Naive thymus-derived CD4-positive, alpha-beta T cell (primary cell): ENCODE measurements at regions not wholly inside any gene's neighbourhood (a gene's known extent, or its start where the extent isn't known, plus 50 kb on each side); places are given as distances from the start of the nearest gene placed in this dataset.

Experiments used
- ATAC-seq: fragments of 150-1000 bp; cut with Tn5 transposase; 2 replicates; pipeline ENCODE4 v1.10.0; 2021; ENCODE audit warnings: mild to moderate bottlenecking, moderate library complexity
- CTCF ChIA-PET: fragments of 350-600 bp; sonication (Branson Sonifier 250); formaldehyde crosslinking; loops from one replicate; lab custom pipeline; 2021; ENCODE audit warnings: antibody characterized with exemption; lab: Charles Lee
- POLR2A ChIA-PET: fragments of 350-600 bp; sonication (Branson Sonifier 250); formaldehyde crosslinking; loops from one replicate; lab custom pipeline; 2021; ENCODE audit warnings: antibody characterized with exemption, inconsistent platforms; lab: Charles Lee
- DNase-seq, 9 donors: peaks; one replicate each; pipeline versions ENCODE4 v3.0.0 to v3.0.0-alpha.2; 2020 to 2022; ENCODE audit warnings: mixed read lengths in 1 of 9
- H3K27ac ChIP-seq: one replicate; pipeline ENCODE4 v1.7.0; 2013; ENCODE audit warnings: mild to moderate bottlenecking, low read depth, low read length, moderate library complexity
- H3K27me3 ChIP-seq, 2 donors: one replicate each; pipeline ENCODE4 v1.7.0; 2013; ENCODE audit warnings: low read length in 2 of 2, mild to moderate bottlenecking in 2 of 2, moderate library complexity in 2 of 2; ENCODE audit not compliant: control insufficient read depth in 2 of 2, insufficient read depth in 2 of 2
- H3K36me3 ChIP-seq, 3 experiments: 1 replicate in 2 of 3; 2 replicates in 1 of 3; pipeline ENCODE4 v1.7.0; 2013; ENCODE audit warnings: low read length in 3 of 3, mild to moderate bottlenecking in 3 of 3, moderate library complexity in 1 of 3; ENCODE audit not compliant: insufficient read depth in 3 of 3, control insufficient read depth in 2 of 3
- H3K4me1 ChIP-seq, 2 donors: one replicate each; pipeline ENCODE4 v1.7.0; 2013; ENCODE audit warnings: low read length in 2 of 2, mild to moderate bottlenecking in 2 of 2, moderate library complexity in 1 of 2; ENCODE audit not compliant: control insufficient read depth in 2 of 2, insufficient read depth in 2 of 2
- H3K4me3 ChIP-seq: 2 replicates; pipeline ENCODE4 v1.7.0; 2013; ENCODE audit warnings: mild to moderate bottlenecking, low read length
- H3K9me3 ChIP-seq, 3 experiments: 1 replicate in 2 of 3; 2 replicates in 1 of 3; pipeline ENCODE4 v1.7.0; 2013; ENCODE audit warnings: low read length in 3 of 3; ENCODE audit not compliant: control insufficient read depth in 2 of 3
- H3K27ac Mint-ChIP-seq, 9 donors: one replicate each; pipeline ENCODE4 v1.8.0; 2020 to 2022; ENCODE audit warnings: mixed read lengths in 9 of 9, mild to moderate bottlenecking in 8 of 9, moderate library complexity in 5 of 9, inconsistent platforms in 2 of 9
- H3K27me3 Mint-ChIP-seq, 5 donors: one replicate each; pipeline ENCODE4 v1.8.0; 2021 to 2022; ENCODE audit warnings: mixed read lengths in 5 of 5, mild to moderate bottlenecking in 1 of 5
- H3K36me3 Mint-ChIP-seq, 5 donors: one replicate each; pipeline ENCODE4 v1.8.0; 2020 to 2022; ENCODE audit warnings: mixed read lengths in 5 of 5, mild to moderate bottlenecking in 3 of 5, inconsistent platforms in 1 of 5
- H3K4me1 Mint-ChIP-seq, 7 donors: one replicate each; pipeline ENCODE4 v1.8.0; 2020 to 2022; ENCODE audit warnings: mixed read lengths in 7 of 7, mild to moderate bottlenecking in 3 of 7, inconsistent platforms in 1 of 7
- H3K4me3 Mint-ChIP-seq, 10 donors: one replicate each; pipeline ENCODE4 v1.8.0; 2020 to 2022; ENCODE audit warnings: mild to moderate bottlenecking in 10 of 10, mixed read lengths in 10 of 10, moderate library complexity in 6 of 10, inconsistent platforms in 2 of 10
- H3K9me3 Mint-ChIP-seq, 11 donors: one replicate each; pipeline ENCODE4 v1.8.0; 2020 to 2022; ENCODE audit warnings: mixed read lengths in 11 of 11, mild to moderate bottlenecking in 4 of 11, inconsistent platforms in 1 of 11, moderate library complexity in 1 of 11
- intact Hi-C, 2 donors: fragments of 100-400 bp; cut with micrococcal nuclease; formaldehyde crosslinking; loops; one replicate each; pipeline ENCODE4 v1.15.1; 2023

DNA sequence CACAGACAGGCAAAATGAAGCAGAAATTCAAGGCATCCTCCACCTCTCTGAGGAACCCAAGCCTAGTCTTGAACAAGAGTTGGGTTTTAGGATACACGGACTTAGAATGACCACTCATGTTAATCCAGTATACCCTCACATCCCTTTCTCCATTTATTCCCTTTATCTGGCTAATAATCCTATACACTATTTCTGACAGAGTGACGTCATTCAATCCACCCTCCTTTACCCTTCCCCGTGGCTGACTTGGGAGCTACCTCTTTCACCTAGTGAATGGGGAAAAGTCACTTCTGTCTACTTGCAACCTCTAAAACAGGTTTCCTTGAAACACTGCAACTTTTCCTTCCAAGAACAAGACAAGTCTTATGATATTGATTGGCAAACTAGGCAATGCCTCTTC lies 52.8 kb upstream of the PARVA start:
- Histone ChIP-seq H3K4me3 (no peak overlapping the region), H3K4me1 (peaks cover 0 to 9% of the 10 kb centered on the region in 2 donors), H3K27me3 (no peaks in the 10 kb centered on the region), H3K27ac (no peak overlapping the region), H3K9me3 (no peaks in the 10 kb centered on the region), H3K36me3 (no peaks in the 10 kb centered on the region)
- CTCF ChIA-PET, result no interaction called here
- ATAC-seq (no peak), DNase-seq (no peak)
- intact Hi-C loops, result no loop called here
- Mint-ChIP-seq H3K9me3 (no peaks in the 10 kb centered on the region), H3K27ac (no peak overlapping the region), H3K4me3 (no peak overlapping the region), H3K36me3 (peaks cover 0 to 4% (median 0%) of the 10 kb centered on the region in 5 donors), H3K4me1 (peaks cover 5 to 26% (median 11%) of the 10 kb centered on the region in 7 donors), H3K27me3 (no peaks in the 10 kb centered on the region)
- POLR2A ChIA-PET, result no interaction called here
